GM12892 (cell line): ENCODE measurements at regions not wholly inside any gene's neighbourhood (a gene's known extent, or its start where the extent isn't known, plus 50 kb on each side); places are given as distances from the start of the nearest gene placed in this dataset.

Experiments
- DNase-seq: peaks from one replicate; pipeline ENCODE4 v3.0.0; 2011; ENCODE audit not compliant: insufficient read length
- FAIRE-seq: peaks from 2 replicates; lab custom pipeline; 2011; peaks lifted over from hg19 to GRCh38; lab: Jason Lieb, UNC
- POLR2A ChIP-seq: IDR thresholded peaks from 2 replicates; pipeline ENCODE4 v1.6.1; 2011; ENCODE audit warnings: low read depth, low read length, control low read depth
- POLR2AphosphoS5 ChIP-seq: IDR thresholded peaks from 2 replicates; pipeline ENCODE4 v1.6.1; 2011; ENCODE audit warnings: low read depth, low read length, control low read depth
- TAF1 ChIP-seq: IDR thresholded peaks from 2 replicates; pipeline ENCODE4 v1.6.1; 2011; ENCODE audit warnings: low read depth, mild to moderate bottlenecking, control low read depth, low read length, borderline replicate concordance

- FAIRE-seq = no peak
Measured at GRCh38 chr4:4808086-4808485, 51.4 kb upstream of the MSX1 start.

GRCh38 chr4:4805887-4806286 lies 53.6 kb upstream of the MSX1 start:
- TF ChIP-seq POLR2A = no peak
- no peak for FAIRE-seq
- no peak for DNase-seq

More at GRCh38 chr4:4808086-4808485, 51.4 kb upstream of the MSX1 start:
- TF ChIP-seq POLR2A = no peak
- no peak for TF ChIP-seq POLR2AphosphoS5
- no peak for TF ChIP-seq TAF1
- DNase-seq = no peak

GRCh38 chr4:4803912-4804296 lies 55.6 kb upstream of the MSX1 start:
- FAIRE-seq (no peak), DNase-seq (no peak)
- TF ChIP-seq TAF1 (no peak), POLR2A (no peak), POLR2AphosphoS5 (no peak)

GRCh38 chr4:4803216-4803911 lies 56.1 kb upstream of the MSX1 start:
- TF ChIP-seq TAF1 = no peak
- TF ChIP-seq POLR2AphosphoS5 = no peak
- TF ChIP-seq POLR2A = no peak
- FAIRE-seq (no peak), DNase-seq (no peak)

- FAIRE-seq (no peak), DNase-seq (no peak)
- TF ChIP-seq TAF1 = no peak
Measured at GRCh38 chr4:4800646-4801408, 58.6 kb upstream of the MSX1 start.

DNA sequence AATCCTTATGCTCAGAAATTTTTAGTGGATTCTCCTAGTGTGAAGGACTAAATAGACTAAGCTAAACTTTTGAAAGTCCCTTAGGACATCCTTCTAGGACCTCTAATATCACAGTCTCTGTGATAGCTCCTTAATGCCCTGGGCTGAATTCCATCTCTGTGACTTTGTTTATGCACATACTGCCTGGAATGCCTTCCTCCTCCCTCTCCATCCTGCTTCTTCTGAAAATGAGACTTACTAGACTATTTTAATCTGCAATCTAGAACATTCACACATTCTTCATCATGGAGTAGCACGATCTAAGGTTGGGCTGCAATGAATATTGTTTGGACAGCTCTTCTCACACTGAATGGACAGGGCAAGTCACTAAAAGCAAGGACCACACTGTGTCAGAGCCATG lies 65.0 kb upstream of the MSX1 start:
- TF ChIP-seq POLR2A (no peak), TAF1 (no peak), POLR2AphosphoS5 (no peak)
- FAIRE-seq = no peak
- DNase-seq = no peak

DNA sequence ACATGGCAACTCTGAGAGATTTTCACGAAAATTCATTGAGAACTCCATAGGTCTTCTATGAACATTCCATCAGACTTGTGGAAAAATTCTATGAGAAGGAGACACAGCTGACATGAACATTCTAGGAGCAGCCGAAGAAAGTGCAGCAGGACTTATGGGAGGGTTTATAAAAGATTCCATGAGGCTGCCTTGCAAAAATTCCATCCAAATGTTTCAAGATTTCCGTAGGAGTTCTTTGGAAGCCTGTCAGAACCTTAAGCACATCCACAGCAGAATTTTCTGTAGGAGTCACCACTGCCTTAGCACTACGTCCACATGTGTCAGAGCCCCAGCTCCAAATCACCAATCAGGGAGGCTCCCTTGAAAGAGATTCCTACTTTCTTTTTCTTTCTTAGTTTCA lies 67.0 kb upstream of the MSX1 start:
- TF ChIP-seq TAF1 (no peak), POLR2AphosphoS5 (no peak), POLR2A (no peak)
- no peak for FAIRE-seq
- DNase-seq = no peak

DNA sequence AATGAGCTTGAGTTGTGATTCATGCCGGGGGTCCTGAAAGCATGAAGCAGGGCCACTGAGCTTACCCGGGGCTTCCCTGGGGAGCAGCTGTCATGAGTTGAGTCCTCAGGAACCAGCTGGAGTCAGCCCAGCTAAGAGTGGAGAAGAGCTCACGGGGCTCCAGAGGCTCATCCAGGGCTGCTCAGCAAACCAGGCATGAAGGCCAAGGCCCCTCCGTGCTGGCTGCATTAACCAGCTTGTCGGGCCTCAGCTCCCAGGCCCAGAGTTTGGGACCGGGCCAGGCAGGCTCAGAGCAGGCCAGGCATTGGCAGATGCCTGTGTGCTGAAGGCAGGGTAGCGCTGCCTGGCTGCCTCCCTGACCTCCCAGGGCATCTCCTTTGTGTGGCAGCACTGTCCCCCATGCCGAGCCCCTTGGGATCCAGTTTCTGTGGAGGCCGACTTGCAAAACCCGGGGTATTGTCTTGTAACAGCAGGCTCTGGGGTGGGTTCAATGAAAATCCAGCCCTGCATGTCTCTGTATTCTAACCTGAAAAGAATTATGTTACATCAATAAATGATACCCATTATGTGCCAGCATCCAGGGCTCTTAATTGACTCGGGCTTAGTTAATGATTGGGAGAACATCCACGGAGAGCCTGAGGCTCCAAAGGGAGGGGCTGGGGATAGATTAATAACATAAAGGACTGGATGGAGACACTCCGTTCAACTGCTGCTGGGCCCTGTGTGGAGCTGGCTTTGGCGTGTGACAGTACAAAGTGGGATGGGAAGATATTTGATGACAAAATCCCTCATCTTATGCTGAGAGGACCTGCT lies 68.0 kb upstream of the MSX1 start:
- no peak for DNase-seq
- no peak for FAIRE-seq
- no peak for TF ChIP-seq TAF1
- TF ChIP-seq POLR2AphosphoS5 = no peak
- TF ChIP-seq POLR2A = no peak

DNA sequence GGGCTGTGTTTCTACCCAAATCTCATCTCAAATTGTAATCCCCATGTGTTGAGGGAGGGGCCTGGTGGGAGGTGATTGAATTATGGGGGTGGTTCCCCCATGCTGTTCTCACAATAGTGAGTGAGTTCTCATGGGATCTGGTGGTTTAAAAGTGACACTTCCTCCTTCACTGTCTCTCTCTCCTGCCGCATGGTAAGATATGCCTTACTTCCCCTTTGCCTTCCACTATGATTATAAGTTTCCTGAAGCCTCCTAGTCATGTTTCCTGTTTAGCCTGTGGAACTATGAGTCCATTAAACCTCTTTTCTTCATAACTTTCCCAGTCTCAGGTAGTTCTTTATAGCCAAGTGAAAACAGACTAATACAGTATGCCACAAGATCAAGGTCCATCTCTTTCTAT lies 70.0 kb upstream of the MSX1 start:
- FAIRE-seq (no peak), DNase-seq (no peak)
- no peak for TF ChIP-seq TAF1
- TF ChIP-seq POLR2AphosphoS5 = no peak
- TF ChIP-seq POLR2A = no peak

DNA sequence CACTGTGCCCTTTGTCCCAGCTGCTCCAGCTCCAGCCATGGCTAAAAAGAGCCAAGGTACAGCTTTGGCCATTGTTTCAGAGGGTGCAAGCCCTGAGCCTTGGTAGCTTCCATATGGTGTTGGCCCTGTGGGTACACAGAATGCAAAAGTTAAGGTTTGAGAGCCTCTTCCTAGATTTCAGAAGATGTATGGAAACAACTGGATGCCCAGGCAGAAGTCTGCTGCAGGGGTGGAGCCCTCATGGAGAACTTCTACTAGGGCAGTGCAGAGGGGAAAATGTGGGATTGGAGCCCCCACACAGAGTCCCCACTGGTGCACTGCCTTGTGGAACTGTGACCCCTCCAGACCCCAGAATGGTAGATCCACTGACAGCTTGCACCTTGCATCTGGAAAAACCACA lies 70.9 kb upstream of the MSX1 start:
- no peak for TF ChIP-seq TAF1
- no peak for TF ChIP-seq POLR2A
- no peak for TF ChIP-seq POLR2AphosphoS5
- DNase-seq = no peak
- FAIRE-seq = no peak

- DNase-seq (no peak), FAIRE-seq (no peak)
- TF ChIP-seq TAF1 (no peak), POLR2A (no peak), POLR2AphosphoS5 (no peak)
Measured at GRCh38 chr4:4787421-4787820, 72.0 kb upstream of the MSX1 start.

GRCh38 chr4:4784379-4784778 lies 75.1 kb upstream of the MSX1 start:
- no peak for FAIRE-seq

More at GRCh38 chr4:4784379-4784778, 75.1 kb upstream of the MSX1 start:
- DNase-seq = no peak
- TF ChIP-seq POLR2A (no peak), TAF1 (no peak), POLR2AphosphoS5 (no peak)
